Lung (tissue), 11 donors: ENCODE measurements at regions not wholly inside any gene's neighbourhood (a gene's known extent, or its start where the extent isn't known, plus 50 kb on each side); places are given as distances from the start of the nearest gene placed in this dataset.

Source experiments
- ATAC-seq: fragments of 200-7000 bp; cut with Tn5 transposase; one replicate; pipeline ENCODE4 v1.9.1; 2020; ENCODE audit warnings: moderate number of reproducible peaks; ENCODE audit not compliant: insufficient read depth, low FRiP score
- DNase-seq, 3 donors: peaks; one replicate each; pipeline ENCODE4 v3.0.0-alpha.2; 2013 to 2017
- H3K27ac ChIP-seq, 2 donors: one replicate each; pipeline ENCODE4 v1.5.1; 2013; ENCODE audit warnings: mild to moderate bottlenecking in 2 of 2, moderate library complexity in 2 of 2, control low read depth in 1 of 2, inconsistent platforms in 1 of 2, low read depth in 1 of 2, low read length in 1 of 2
- H3K27me3 ChIP-seq, 3 donors: one replicate each; pipeline ENCODE4 v1.5.1; 2013; ENCODE audit warnings: low read length in 2 of 3; ENCODE audit not compliant: control insufficient read depth in 3 of 3, insufficient read depth in 3 of 3
- H3K36me3 ChIP-seq, 4 donors: one replicate each; pipeline ENCODE4 v1.5.1; 2013; ENCODE audit warnings: low read length in 4 of 4, mild to moderate bottlenecking in 1 of 4, moderate library complexity in 1 of 4; ENCODE audit not compliant: control insufficient read depth in 4 of 4, insufficient read depth in 4 of 4
- H3K4me1 ChIP-seq, 5 donors: one replicate each; pipeline ENCODE4 v1.5.1; 2013; ENCODE audit warnings: low read length in 5 of 5, mild to moderate bottlenecking in 2 of 5, moderate library complexity in 1 of 5; ENCODE audit not compliant: control insufficient read depth in 5 of 5, insufficient read depth in 5 of 5
- H3K4me3 ChIP-seq: one replicate; pipeline ENCODE4 v1.5.1; 2013; ENCODE audit warnings: mild to moderate bottlenecking, control low read depth, moderate library complexity
- H3K9ac ChIP-seq, 2 donors: one replicate each; pipeline ENCODE4 v1.5.1; 2013; ENCODE audit warnings: low read length in 2 of 2, control low read depth in 1 of 2; ENCODE audit not compliant: insufficient read depth in 1 of 2
- H3K9me3 ChIP-seq, 4 donors: one replicate each; pipeline ENCODE4 v1.5.1; 2013; ENCODE audit warnings: low read length in 3 of 4, mild to moderate bottlenecking in 1 of 4, moderate library complexity in 1 of 4; ENCODE audit not compliant: control insufficient read depth in 4 of 4, insufficient read depth in 3 of 4
- CTCF ChIP-seq: IDR thresholded peaks from 2 replicates; pipeline ENCODE4 v1.5.1; 2012; ENCODE audit warnings: mild to moderate bottlenecking; ENCODE audit errors: control extremely low read depth, extremely low read depth
- WGBS, 2 donors: extraction: QIAGEN DNeasy Blood & Tissue Kit; methylation state at CpG; one replicate each; pipeline ENCODE4 v1.1.7; 2013; 5-methylcytosine and 5-hydroxymethylcytosine counted together
- donor health status: control.
- donor health status: control.
- donor health status: Bipolar disorder and iron deficiency.
- donor health status: healthy.
- donor health status: DM: yes; HTN: yes; CAD: no.

- Histone ChIP-seq H3K9ac (no peak overlapping the region), H3K4me1 (peaks cover 0 to 15% (median 5%) of the 10 kb centered on the region in 5 donors), H3K4me3 (no peak overlapping the region), H3K27ac (no peak overlapping the region), H3K9me3 (no peaks in the 10 kb centered on the region), H3K36me3 (no peaks in the 10 kb centered on the region), H3K27me3 (no peaks in the 10 kb centered on the region)
- WGBS, 2 donors: 18 to 38% methylated on average over 4 of the region's 4 CpGs
- no peak for TF ChIP-seq CTCF
- DNase-seq (peak; percentile 7 to 50 (median 24)), ATAC-seq (no peak)
Observed at GRCh38 chr12:3341594-3341993, 149.4 kb upstream of the PRMT8 start.

- peak; percentile 78 to 87 (median 85) for DNase-seq
- Histone ChIP-seq H3K9ac (no peak overlapping the region), H3K4me3 (no peak overlapping the region), H3K27ac (no peak overlapping the region), H3K36me3 (no peaks in the 10 kb centered on the region), H3K27me3 (no peaks in the 10 kb centered on the region), H3K9me3 (no peaks in the 10 kb centered on the region), H3K4me1 (peaks cover 0 to 15% (median 5%) of the 10 kb centered on the region in 5 donors)
- ATAC-seq: no peak
- no peak for TF ChIP-seq CTCF
- WGBS, 2 donors: 16 to 17% methylated on average over 8 of the region's 8 CpGs
Observed at GRCh38 chr12:3342051-3342450, 149.0 kb upstream of the PRMT8 start.

- DNase-seq (no peak), ATAC-seq (no peak)
- no peaks in the 10 kb centered on the region for H3K27me3 ChIP-seq
- no peak overlapping the region for H3K27ac ChIP-seq
- TF ChIP-seq CTCF: no peak
- H3K9me3 ChIP-seq: peaks cover 0 to 2% (median 0%) of the 10 kb centered on the region in 4 donors
- 90 to 95% methylated on average over 5 of the region's 5 CpGs for WGBS, 2 donors
- H3K4me1 ChIP-seq: no peaks in the 10 kb centered on the region
- H3K4me3 ChIP-seq: no peak overlapping the region
- no peak overlapping the region for H3K9ac ChIP-seq
- H3K36me3 ChIP-seq: no peaks in the 10 kb centered on the region
Observed at GRCh38 chr12:3348055-3348454, 142.9 kb upstream of the PRMT8 start.

- Histone ChIP-seq H3K4me1 (no peaks in the 10 kb centered on the region), H3K9ac (no peak overlapping the region), H3K27ac (no peak overlapping the region), H3K27me3 (no peaks in the 10 kb centered on the region), H3K9me3 (peaks cover 0 to 2% (median 0%) of the 10 kb centered on the region in 4 donors), H3K36me3 (no peaks in the 10 kb centered on the region), H3K4me3 (no peak overlapping the region)
- ATAC-seq (no peak), DNase-seq (no peak)
- no peak for TF ChIP-seq CTCF
- 80% methylated on average over 4 of the region's 4 CpGs for WGBS, 2 donors
Observed at GRCh38 chr12:3350432-3350831, 140.6 kb upstream of the PRMT8 start.
